Immature natural killer cell (primary cell): ENCODE measurements at regions not wholly inside any gene's neighbourhood (a gene's known extent, or its start where the extent isn't known, plus 50 kb on each side); places are given as distances from the start of the nearest gene placed in this dataset.

Experiments used
- DNase-seq, 3 donors: peaks; one replicate each; pipeline ENCODE4 v3.0.0; 2022; ENCODE audit warnings: mixed read lengths in 1 of 3
- H3K27ac Mint-ChIP-seq, 6 donors: one replicate each; pipeline ENCODE4 v1.8.0; 2020; ENCODE audit warnings: mixed read lengths in 6 of 6, mild to moderate bottlenecking in 5 of 6, inconsistent platforms in 4 of 6, moderate library complexity in 3 of 6
- H3K27me3 Mint-ChIP-seq, 3 donors: one replicate each; pipeline ENCODE4 v1.8.0; 2020 to 2021; ENCODE audit warnings: low read depth in 3 of 3, mild to moderate bottlenecking in 3 of 3, mixed read lengths in 3 of 3, moderate library complexity in 3 of 3, inconsistent platforms in 1 of 3
- H3K36me3 Mint-ChIP-seq, 3 donors: one replicate each; pipeline ENCODE4 v1.8.0; 2020; ENCODE audit warnings: mixed read lengths in 3 of 3, inconsistent platforms in 2 of 3, mild to moderate bottlenecking in 2 of 3
- H3K4me1 Mint-ChIP-seq, 2 donors: one replicate each; pipeline ENCODE4 v1.8.0; 2020; ENCODE audit warnings: inconsistent platforms in 2 of 2, mild to moderate bottlenecking in 2 of 2, mixed read lengths in 2 of 2, moderate library complexity in 1 of 2
- H3K4me3 Mint-ChIP-seq, 5 donors: one replicate each; pipeline ENCODE4 v1.8.0; 2020; ENCODE audit warnings: mild to moderate bottlenecking in 5 of 5, mixed read lengths in 5 of 5, inconsistent platforms in 3 of 5, moderate library complexity in 3 of 5
- H3K9me3 Mint-ChIP-seq, 6 donors: one replicate each; pipeline ENCODE4 v1.8.0; 2020; ENCODE audit warnings: mild to moderate bottlenecking in 6 of 6, mixed read lengths in 6 of 6, inconsistent platforms in 4 of 6, moderate library complexity in 3 of 6

- Mint-ChIP-seq H3K36me3 (no peaks in the 10 kb centered on the region), H3K4me3 (no peak overlapping the region), H3K9me3 (no peaks in the 10 kb centered on the region), H3K27me3 (no peaks in the 10 kb centered on the region), H3K4me1 (peaks cover 0 to 2% of the 10 kb centered on the region in 2 donors), H3K27ac (no peak overlapping the region)
- DNase-seq = no peak
Observed at GRCh38 chr3:102183623-102184022, 251.2 kb upstream of the ZPLD1 start.

- no peak for DNase-seq
- Mint-ChIP-seq H3K4me1 (no peaks in the 10 kb centered on the region), H3K36me3 (no peaks in the 10 kb centered on the region), H3K27me3 (peaks cover 0 to 2% (median 0%) of the 10 kb centered on the region in 3 donors), H3K27ac (no peak overlapping the region), H3K4me3 (no peak overlapping the region), H3K9me3 (no peaks in the 10 kb centered on the region)
Observed at GRCh38 chr3:102189541-102189940, 245.3 kb upstream of the ZPLD1 start.

- no peak for DNase-seq
- Mint-ChIP-seq H3K9me3 (no peaks in the 10 kb centered on the region), H3K36me3 (no peaks in the 10 kb centered on the region), H3K27ac (no peak overlapping the region), H3K4me1 (no peaks in the 10 kb centered on the region), H3K27me3 (peaks cover 0 to 2% (median 0%) of the 10 kb centered on the region in 3 donors), H3K4me3 (no peak overlapping the region)
Observed at GRCh38 chr3:102189956-102190723, 244.7 kb upstream of the ZPLD1 start.

- H3K27ac Mint-ChIP-seq = no peak overlapping the region
- no peaks in the 10 kb centered on the region for H3K4me1 Mint-ChIP-seq
- H3K36me3 Mint-ChIP-seq = no peaks in the 10 kb centered on the region
- no peak overlapping the region for H3K4me3 Mint-ChIP-seq
- DNase-seq = no peak
- no peaks in the 10 kb centered on the region for H3K9me3 Mint-ChIP-seq
- H3K27me3 Mint-ChIP-seq = peaks cover 0 to 2% (median 0%) of the 10 kb centered on the region in 3 donors
Observed at GRCh38 chr3:102192575-102192974, 242.2 kb upstream of the ZPLD1 start.

- no peak overlapping the region for H3K4me3 Mint-ChIP-seq
- H3K4me1 Mint-ChIP-seq = no peaks in the 10 kb centered on the region
- no peak for DNase-seq
- peaks cover 0 to 2% (median 0%) of the 10 kb centered on the region in 3 donors for H3K27me3 Mint-ChIP-seq
- no peaks in the 10 kb centered on the region for H3K36me3 Mint-ChIP-seq
- no peak overlapping the region for H3K27ac Mint-ChIP-seq
- H3K9me3 Mint-ChIP-seq = no peaks in the 10 kb centered on the region
Observed at GRCh38 chr3:102193255-102193654, 241.6 kb upstream of the ZPLD1 start.

GRCh38 chr3:102194001-102194400 lies 240.8 kb upstream of the ZPLD1 start:
- no peaks in the 10 kb centered on the region for H3K4me1 Mint-ChIP-seq
- DNase-seq = no peak
- H3K36me3 Mint-ChIP-seq = no peaks in the 10 kb centered on the region
- no peaks in the 10 kb centered on the region for H3K9me3 Mint-ChIP-seq
- H3K27ac Mint-ChIP-seq = no peak overlapping the region
- H3K4me3 Mint-ChIP-seq = no peak overlapping the region
- H3K27me3 Mint-ChIP-seq = peaks cover 0 to 2% (median 0%) of the 10 kb centered on the region in 3 donors

- no peaks in the 10 kb centered on the region for H3K9me3 Mint-ChIP-seq
- DNase-seq = no peak
- H3K36me3 Mint-ChIP-seq = no peaks in the 10 kb centered on the region
- H3K4me1 Mint-ChIP-seq = no peaks in the 10 kb centered on the region
- no peak overlapping the region for H3K27ac Mint-ChIP-seq
- H3K4me3 Mint-ChIP-seq = no peak overlapping the region
- H3K27me3 Mint-ChIP-seq = peaks cover 0 to 2% (median 0%) of the 10 kb centered on the region in 3 donors
Observed at GRCh38 chr3:102194760-102195159, 240.1 kb upstream of the ZPLD1 start.

GRCh38 chr3:102195198-102195948 lies 239.4 kb upstream of the ZPLD1 start:
- Mint-ChIP-seq H3K36me3 (no peaks in the 10 kb centered on the region), H3K4me1 (no peaks in the 10 kb centered on the region), H3K4me3 (no peak overlapping the region), H3K9me3 (no peaks in the 10 kb centered on the region), H3K27ac (no peak overlapping the region), H3K27me3 (no peaks in the 10 kb centered on the region)
- no peak for DNase-seq

GRCh38 chr3:102200126-102200525 lies 234.7 kb upstream of the ZPLD1 start:
- H3K4me1 Mint-ChIP-seq = no peaks in the 10 kb centered on the region
- DNase-seq = no peak

GRCh38 chr3:102200560-102200959 lies 234.3 kb upstream of the ZPLD1 start:
- no peak for DNase-seq
- Mint-ChIP-seq H3K4me3 (no peak overlapping the region), H3K27me3 (peaks cover 0 to 7% (median 4%) of the 10 kb centered on the region in 3 donors), H3K9me3 (no peaks in the 10 kb centered on the region), H3K36me3 (no peaks in the 10 kb centered on the region), H3K4me1 (no peaks in the 10 kb centered on the region), H3K27ac (no peak overlapping the region)

More at GRCh38 chr3:102200126-102200525, 234.7 kb upstream of the ZPLD1 start:
- Mint-ChIP-seq H3K27me3 (peaks cover 0 to 7% (median 4%) of the 10 kb centered on the region in 3 donors), H3K9me3 (no peaks in the 10 kb centered on the region), H3K4me3 (no peak overlapping the region), H3K27ac (no peak overlapping the region), H3K36me3 (no peaks in the 10 kb centered on the region)

GRCh38 chr3:102205647-102206046 lies 229.2 kb upstream of the ZPLD1 start:
- H3K4me1 Mint-ChIP-seq = no peaks in the 10 kb centered on the region
- no peak overlapping the region for H3K4me3 Mint-ChIP-seq
- peaks cover 3 to 17% (median 4%) of the 10 kb centered on the region in 3 donors for H3K27me3 Mint-ChIP-seq
- H3K9me3 Mint-ChIP-seq = peaks cover 0 to 2% (median 0%) of the 10 kb centered on the region in 6 donors
- H3K27ac Mint-ChIP-seq = no peak overlapping the region
- H3K36me3 Mint-ChIP-seq = no peaks in the 10 kb centered on the region
- no peak for DNase-seq

- Mint-ChIP-seq H3K4me1 (no peaks in the 10 kb centered on the region), H3K9me3 (peaks cover 0 to 2% (median 0%) of the 10 kb centered on the region in 6 donors), H3K4me3 (no peak overlapping the region), H3K27ac (no peak overlapping the region), H3K27me3 (peaks cover 3 to 20% (median 4%) of the 10 kb centered on the region in 3 donors), H3K36me3 (no peaks in the 10 kb centered on the region)
- no peak for DNase-seq
Observed at GRCh38 chr3:102206511-102207031, 228.2 kb upstream of the ZPLD1 start.

GRCh38 chr3:102207151-102207571 lies 227.7 kb upstream of the ZPLD1 start:
- peaks cover 3 to 20% (median 3%) of the 10 kb centered on the region in 3 donors for H3K27me3 Mint-ChIP-seq
- H3K9me3 Mint-ChIP-seq = peaks cover 0 to 2% (median 0%) of the 10 kb centered on the region in 6 donors
- no peaks in the 10 kb centered on the region for H3K4me1 Mint-ChIP-seq
- H3K36me3 Mint-ChIP-seq = no peaks in the 10 kb centered on the region
- H3K27ac Mint-ChIP-seq = no peak overlapping the region
- no peak overlapping the region for H3K4me3 Mint-ChIP-seq
- DNase-seq = no peak

GRCh38 chr3:102215166-102215565 lies 219.6 kb upstream of the ZPLD1 start:
- Mint-ChIP-seq H3K27ac (no peak overlapping the region), H3K9me3 (peaks cover 0 to 2% (median 0%) of the 10 kb centered on the region in 6 donors)

More at GRCh38 chr3:102215166-102215565, 219.6 kb upstream of the ZPLD1 start:
- no peaks in the 10 kb centered on the region for H3K4me1 Mint-ChIP-seq
- DNase-seq = no peak
- H3K4me3 Mint-ChIP-seq = no peak overlapping the region
- H3K36me3 Mint-ChIP-seq = peaks cover 0 to 2% (median 0%) of the 10 kb centered on the region in 3 donors
- peaks cover 0 to 7% (median 4%) of the 10 kb centered on the region in 3 donors for H3K27me3 Mint-ChIP-seq
